VCaP (cell line): ENCODE measurements at regions not wholly inside any gene's neighbourhood (a gene's known extent, or its start where the extent isn't known, plus 50 kb on each side); places are given as distances from the start of the nearest gene placed in this dataset.

Experiments
- H3K27ac ChIP-seq: fragments of 450-650 bp; 2 replicates; pipeline ENCODE4 v1.5.1; 2017
- TF ChIP-seq, protein P1 (sequence below): fragments of 450-650 bp; conservative IDR thresholded peaks from 2 replicates; pipeline ENCODE4 v1.5.1; 2017; ENCODE audit warnings: mild to moderate bottlenecking, moderate library complexity

DNA sequence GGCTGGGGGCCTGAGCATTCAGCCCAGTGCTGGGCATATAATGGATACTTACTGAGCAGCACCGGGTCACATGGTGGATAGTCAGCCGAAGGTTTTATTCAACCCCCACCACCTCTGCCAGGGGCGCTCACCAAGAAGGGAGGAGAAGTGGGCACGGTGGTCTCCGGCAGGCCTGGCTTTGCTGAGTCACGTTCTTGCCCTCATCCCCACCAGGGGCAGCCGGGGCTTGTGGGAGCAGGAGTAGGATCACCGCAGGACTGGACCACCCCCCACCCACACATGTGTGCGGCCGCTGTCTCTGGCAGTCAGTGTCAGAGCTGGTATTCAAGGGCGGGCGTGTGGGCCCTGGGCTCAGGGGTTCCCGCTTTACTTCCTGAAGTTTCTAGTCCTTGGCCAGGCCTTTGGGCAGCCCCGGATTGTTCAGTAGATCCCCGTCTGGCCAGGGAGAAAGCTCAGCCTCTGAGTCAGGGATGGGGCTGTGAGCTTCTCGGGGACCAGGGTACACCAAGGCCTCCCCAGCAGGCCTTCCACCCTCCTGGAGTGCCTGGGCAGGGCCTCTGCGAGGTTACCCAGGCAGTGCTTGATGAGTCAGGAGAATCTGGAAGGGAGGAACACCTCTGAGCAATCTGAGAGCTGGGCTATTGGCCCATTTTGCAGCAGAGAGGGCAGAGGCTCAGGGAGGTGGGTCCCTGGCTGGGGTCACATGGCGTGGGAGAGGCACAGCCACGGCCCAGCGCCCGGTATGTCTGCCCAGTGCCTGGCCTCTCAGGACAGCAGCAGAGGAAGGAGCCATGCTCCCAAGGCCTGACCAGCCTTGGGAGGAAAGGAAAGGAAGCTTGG is 60.6 kb downstream of the RTL6 start:
- TF ChIP-seq, protein P1, sequence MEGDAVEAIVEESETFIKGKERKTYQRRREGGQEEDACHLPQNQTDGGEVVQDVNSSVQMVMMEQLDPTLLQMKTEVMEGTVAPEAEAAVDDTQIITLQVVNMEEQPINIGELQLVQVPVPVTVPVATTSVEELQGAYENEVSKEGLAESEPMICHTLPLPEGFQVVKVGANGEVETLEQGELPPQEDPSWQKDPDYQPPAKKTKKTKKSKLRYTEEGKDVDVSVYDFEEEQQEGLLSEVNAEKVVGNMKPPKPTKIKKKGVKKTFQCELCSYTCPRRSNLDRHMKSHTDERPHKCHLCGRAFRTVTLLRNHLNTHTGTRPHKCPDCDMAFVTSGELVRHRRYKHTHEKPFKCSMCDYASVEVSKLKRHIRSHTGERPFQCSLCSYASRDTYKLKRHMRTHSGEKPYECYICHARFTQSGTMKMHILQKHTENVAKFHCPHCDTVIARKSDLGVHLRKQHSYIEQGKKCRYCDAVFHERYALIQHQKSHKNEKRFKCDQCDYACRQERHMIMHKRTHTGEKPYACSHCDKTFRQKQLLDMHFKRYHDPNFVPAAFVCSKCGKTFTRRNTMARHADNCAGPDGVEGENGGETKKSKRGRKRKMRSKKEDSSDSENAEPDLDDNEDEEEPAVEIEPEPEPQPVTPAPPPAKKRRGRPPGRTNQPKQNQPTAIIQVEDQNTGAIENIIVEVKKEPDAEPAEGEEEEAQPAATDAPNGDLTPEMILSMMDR: no peak

DNA sequence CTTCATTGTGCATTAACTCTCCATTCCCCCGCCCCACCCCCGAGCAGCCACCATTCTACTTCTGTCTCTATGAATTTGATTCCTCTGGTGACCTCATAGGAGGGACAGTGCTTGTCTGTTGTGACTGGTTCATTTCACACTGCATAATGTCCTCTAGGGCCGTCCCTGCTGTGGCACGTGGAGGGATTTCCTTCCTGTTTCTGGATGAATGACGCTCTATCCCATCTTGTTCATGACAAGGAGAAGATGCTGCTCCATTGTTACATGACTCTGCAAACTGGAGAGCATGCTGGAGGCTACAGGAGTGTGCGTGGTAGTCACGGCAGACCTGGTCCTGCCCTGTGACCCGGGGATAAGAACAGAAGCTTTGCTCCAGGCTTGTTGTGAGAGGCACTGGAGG is 61.3 kb downstream of the RTL6 start:
- TF ChIP-seq, protein P1: no peak

More for the DNA sequence above, 60.6 kb downstream of the RTL6 start:
- H3K27ac ChIP-seq: no peak overlapping the region

DNA sequence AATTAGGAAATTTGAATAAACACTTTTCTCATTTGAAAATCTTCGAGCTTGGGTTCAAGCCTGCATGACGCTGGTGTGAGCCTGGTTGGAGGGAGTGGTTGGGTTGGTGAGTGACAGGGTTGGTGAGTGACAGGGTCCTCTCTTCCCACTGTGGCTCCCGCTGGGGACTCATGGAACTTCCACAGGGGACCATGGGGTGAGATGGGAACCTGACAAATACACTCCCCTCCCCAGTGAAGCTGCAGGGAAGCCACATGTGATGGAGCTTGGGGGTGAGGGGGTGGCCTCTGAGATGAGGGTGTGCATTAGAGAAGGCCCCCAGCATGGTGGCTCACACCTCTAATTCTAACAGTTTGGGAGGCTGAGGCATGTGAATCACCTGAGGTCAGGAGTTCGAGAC is 66.8 kb downstream of the RTL6 start:
- TF ChIP-seq, protein P1: no peak
- H3K27ac ChIP-seq: no peak overlapping the region

More for the DNA sequence above, 61.3 kb downstream of the RTL6 start:
- H3K27ac ChIP-seq: no peak overlapping the region

DNA sequence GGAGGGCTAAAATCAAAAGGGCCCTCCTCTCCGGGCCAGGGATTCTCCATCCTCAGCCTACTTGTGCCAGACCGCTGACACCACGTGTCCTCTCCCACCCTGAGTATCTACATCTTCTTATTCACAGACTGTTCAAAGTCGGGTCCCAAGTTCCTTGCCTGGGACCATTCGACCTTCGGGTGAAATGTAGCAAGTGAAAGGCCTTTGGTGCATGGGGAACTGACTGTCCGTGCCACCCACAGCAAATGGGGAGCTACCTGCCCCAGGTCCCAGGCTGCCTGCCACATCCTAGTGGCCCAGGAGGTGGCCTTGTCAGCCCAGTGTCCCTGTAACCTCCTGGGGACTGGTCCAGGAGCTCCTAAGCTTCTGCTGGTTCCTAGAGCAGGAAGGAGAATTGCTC is 67.3 kb downstream of the RTL6 start:
- TF ChIP-seq, protein P1: no peak
- no peak overlapping the region for H3K27ac ChIP-seq

DNA sequence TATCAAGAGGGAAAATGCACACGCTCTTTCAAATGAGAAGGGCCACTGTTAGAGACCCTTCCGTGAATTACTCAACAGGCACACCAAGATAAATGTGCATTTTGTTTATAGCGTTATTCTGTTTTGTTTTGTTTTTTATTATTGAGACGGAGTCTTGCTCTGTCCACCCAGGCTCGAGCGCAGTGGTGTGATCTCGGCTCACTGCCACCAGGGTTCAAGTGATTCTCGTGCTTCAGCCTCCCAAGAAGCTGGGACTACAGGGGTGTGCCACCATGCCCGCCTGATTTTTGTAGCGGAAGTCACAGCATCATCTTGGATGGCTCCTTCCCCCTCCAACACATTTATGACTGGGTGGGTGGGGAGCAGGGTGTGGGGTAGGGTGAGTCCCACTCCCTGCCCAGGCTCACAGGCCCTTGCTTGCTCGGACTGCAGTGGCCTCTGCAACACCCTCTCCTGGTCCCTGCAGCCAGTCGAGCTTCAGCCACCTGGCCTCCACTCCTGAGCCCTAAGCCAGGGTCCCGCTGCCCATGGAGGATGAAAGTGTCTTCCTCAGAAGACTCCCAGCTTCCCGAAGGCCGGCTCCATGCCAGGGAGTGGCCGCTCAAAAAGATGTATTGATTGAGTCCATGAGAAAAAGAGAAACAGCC is 68.0 kb downstream of the RTL6 start:
- TF ChIP-seq, protein P1: no peak
- H3K27ac ChIP-seq: no peak overlapping the region

DNA sequence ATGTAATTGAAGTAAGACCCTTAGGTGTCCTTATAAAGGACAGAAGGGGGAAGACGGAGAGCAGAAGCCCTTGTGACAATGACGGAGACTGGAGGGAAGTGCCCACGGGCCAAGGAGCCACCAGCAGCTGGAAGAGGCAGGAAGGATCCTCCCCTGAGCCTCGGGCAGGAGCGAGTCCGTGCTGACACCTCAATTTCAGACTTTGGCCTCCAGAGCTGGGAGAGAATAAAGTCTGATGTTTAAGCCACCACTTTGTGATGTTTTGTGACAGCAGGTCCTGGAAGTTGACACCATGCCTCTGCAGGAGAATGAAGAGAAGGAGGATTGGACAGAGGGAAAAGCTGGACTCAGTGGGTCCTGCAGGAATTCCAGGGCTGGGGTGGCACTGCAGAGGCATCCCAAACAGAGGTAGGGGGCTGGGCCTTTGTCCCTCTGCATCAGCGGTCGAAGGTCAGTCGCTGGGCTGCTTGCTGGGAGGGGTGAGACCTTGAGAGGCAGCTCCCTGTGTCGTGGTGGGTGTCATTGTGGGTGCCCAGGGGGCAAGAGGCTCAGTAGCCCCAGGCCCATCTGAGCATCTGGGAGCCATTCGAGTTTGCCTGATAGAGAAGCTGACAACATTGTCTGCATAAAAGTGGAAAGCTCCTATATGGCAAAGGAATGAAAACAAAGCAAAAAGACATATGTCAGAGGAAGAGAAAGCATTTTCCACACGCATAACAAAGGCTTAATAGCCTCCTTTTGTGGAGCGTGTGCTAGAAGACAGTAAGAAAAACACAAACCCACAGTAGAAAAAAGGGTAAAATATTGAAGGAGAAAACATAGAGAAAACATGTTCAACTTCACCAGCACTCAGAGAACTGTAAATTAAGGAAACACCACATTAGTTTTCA is 68.8 kb downstream of the RTL6 start:
- TF ChIP-seq, protein P1: no peak
- no peak overlapping the region for H3K27ac ChIP-seq
